T-helper 2 cell treated with Interferon-gamma antibody and Interleukin-4, amounts not matched to agents 100 ng/mL and 5 ng/mL, for 36 hours (primary cell): ENCODE measurements at regions not wholly inside any gene's neighbourhood (a gene's known extent, or its start where the extent isn't known, plus 50 kb on each side); places are given as distances from the start of the nearest gene placed in this dataset.
"Not testable (repeated sequence)": the region's sequence is repeated elsewhere in the genome, so short reads cannot be mapped to it uniquely, and the experiment has no call there.

ENCODE experiments used
- intact Hi-C: fragments of 100-400 bp; cut with micrococcal nuclease; formaldehyde crosslinking; loops from one replicate; pipeline ENCODE4 v1.15.1; 2023

DNA sequence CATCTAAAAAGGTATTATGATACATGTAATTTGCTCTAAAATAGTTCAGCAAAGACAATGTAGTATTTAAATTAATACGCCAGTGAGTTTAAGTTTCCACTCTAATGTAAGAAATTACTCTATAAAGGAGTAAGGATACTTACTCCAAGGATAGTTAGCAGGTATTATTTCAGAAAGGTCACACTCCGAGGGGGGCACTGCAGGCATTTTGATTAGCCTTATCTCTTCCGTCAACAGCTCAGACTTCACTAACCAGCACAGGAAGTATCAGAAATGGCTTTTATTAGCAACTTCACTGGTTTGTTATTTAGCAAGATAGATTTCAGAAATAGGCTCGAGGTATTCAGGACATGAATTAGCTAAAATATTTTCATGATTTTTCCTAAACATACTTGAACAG is 127.0 kb downstream of the COX18 start:
- intact Hi-C loops, result no loop called here

- intact Hi-C loops, result no loop called here
These were observed 131.0 kb downstream of the COX18 start for GRCh38 chr4:72938516-72938915.

DNA sequence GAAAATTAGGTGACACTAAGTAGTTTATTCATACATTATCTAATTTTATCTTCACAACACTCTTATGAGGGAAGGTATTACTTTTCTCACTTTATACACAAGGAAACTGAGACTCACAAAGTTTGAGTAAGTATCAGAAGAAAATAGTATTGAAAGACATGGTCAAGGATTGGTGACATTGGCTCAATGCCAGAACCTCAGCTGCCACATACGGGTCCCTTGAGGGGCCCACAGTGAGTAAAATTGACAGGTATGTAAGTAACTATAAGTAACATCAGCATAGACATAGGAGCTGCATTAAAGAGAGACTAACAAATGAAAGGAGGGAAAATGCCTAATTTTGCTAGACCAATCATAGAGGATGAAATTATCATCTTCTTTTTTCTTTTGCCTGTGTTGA is 134.1 kb downstream of the COX18 start:
- intact Hi-C loops, result no loop called here

- intact Hi-C loops, result no loop called here
These were observed 136.5 kb downstream of the COX18 start for GRCh38 chr4:72933029-72933428.

GRCh38 chr4:72931346-72931745 is 138.2 kb downstream of the COX18 start:
- intact Hi-C loops, result no loop called here

DNA sequence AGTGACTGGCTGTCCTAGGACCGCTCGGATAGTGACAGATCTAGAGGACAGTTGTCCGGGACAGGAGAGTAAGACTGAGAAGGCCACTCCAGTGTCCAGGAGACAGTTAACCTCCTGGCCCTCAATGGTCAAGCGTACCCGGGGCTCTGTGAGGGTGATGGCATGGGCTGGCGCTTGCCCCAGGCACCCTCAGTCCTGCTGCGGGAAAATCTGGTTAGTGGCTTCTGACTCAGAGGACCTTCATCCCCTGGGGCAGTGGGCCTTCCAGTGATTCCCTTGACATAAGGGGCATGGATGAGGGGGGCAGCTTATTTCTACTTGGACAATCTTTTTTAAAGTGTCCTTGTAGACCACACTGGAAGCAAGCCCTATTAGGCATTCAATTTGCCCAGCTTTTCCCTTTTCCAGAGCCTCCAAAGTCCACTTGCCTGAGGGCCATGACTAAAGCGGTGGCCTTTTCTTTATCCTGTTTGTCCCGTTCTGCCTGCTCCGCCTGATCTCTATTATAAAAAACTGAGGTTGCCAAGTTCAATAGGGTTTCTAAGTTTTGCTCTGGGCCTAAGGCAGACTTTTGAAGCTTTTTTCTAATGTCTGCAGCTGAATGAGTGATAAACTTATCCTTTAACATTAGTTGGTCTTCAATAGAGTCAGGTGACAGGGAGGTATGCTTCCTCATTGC is 139.8 kb downstream of the COX18 start:
- intact Hi-C loops, result not testable (repeated sequence)

- intact Hi-C loops, result no loop called here
These were observed 144.7 kb downstream of the COX18 start for GRCh38 chr4:72924814-72925213.

DNA sequence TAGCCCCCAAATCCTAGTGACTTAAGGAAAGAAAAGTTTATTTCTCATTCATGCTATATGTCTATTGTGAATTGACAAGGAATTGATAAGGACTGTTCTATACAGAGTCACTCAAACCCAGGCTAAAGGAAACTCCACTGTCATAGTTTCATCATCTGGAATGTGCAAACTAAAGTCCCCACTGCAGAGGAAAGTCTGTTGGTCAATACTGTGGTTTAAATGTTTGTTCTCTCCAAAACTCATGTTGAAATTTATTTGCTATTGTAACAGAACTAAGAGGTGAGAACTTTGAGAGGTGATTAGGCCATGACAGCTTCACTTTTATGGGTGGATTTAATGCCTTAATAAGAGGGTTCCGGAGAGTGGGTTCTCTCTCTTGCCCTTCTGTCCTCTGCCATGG is 149.6 kb downstream of the COX18 start:
- intact Hi-C loops, result no loop called here

DNA sequence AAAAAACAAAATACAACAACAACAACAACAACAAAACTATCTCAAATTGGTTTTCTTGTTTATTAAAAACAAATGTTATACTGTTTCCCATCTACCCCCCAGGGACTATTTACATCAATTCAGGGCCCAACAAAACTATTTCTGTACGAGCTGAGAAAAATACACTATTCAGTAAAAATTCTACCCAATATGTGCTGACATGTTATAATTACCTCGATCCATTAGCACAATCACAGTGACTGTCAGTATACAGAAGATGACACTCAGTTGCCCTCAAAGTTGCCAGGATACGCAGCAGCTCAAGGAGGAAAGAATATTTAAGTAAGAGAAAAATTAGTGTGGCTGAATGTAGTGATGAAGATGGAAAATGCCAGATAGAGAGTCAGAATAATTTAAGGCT is 150.1 kb downstream of the COX18 start:
- intact Hi-C loops, result no loop called here

GRCh38 chr4:72918362-72918761 is 151.2 kb downstream of the COX18 start:
- intact Hi-C loops, result no loop called here

GRCh38 chr4:72911316-72911715 is 158.2 kb downstream of the COX18 start:
- intact Hi-C loops, result no loop called here

GRCh38 chr4:72909461-72909860 is 160.1 kb downstream of the COX18 start:
- intact Hi-C loops, result no loop called here

GRCh38 chr4:72902354-72902753 is 167.2 kb downstream of the COX18 start:
- intact Hi-C loops, result no loop called here

DNA sequence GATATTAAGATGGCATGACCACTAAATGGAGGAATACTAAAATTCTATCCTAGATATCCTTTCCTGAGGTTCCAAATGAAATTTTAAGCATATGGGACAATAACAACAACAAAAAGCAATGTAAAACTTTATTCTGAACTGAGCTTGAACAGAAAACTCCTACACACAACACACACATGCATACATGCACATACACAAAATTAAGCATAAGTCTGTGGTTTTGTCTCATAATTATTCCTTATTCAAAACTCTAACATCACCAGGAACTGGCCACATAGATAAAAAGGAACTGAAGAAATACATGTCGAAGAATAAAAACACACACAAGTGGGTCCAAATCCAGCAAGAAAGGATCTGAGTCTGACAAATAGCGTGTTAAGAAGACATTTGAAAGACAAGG is 168.0 kb downstream of the COX18 start:
- intact Hi-C loops, result no loop called here

- intact Hi-C loops, result no loop called here
These were observed 168.6 kb downstream of the COX18 start for GRCh38 chr4:72900952-72901351.

GRCh38 chr4:72899621-72900020 is 169.9 kb downstream of the COX18 start:
- intact Hi-C loops, result no loop called here

DNA sequence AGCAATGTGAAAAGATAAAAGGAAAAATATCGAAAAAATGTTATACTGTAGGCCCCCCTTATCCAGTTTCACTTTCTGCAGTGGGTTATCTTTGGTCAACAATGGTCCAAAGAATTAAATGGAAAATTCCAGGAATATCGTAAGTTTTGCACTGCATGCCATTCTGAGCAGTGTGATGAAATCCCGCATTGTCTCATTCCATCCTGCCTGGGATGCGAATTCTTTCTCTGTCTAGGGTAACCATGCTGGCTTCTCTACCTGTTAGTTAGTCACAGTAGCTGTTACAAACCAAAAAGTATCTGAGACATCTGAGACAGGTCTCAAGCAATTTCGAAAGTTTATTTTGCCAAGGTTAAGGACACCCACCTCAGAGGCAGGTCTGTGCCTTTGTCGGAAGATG is 170.3 kb downstream of the COX18 start:
- intact Hi-C loops, result no loop called here

- intact Hi-C loops, result no loop called here
These were observed 173.0 kb downstream of the COX18 start for GRCh38 chr4:72896515-72896914.

DNA sequence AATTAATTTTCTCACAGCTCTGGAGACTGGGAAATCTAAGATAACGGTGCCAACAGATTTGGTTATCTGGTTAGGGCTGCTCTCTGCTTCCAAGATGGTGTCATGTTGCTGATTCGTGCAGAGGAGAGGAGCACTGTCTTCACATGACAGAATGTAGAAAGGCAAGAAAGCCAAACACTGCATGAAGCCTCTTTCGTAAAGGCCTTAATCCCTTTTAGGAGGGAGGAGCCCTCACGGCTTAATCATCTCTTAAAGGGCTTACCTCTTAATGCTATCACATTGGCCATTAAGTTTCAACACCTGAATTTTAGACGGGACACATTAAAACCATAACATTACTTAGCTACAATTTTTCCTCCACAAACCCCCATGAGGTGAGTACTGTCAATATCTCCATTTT is 174.1 kb downstream of the COX18 start:
- intact Hi-C loops, result no loop called here

- intact Hi-C loops, result no loop called here
These were observed 176.0 kb downstream of the COX18 start for GRCh38 chr4:72893354-72894066.

DNA sequence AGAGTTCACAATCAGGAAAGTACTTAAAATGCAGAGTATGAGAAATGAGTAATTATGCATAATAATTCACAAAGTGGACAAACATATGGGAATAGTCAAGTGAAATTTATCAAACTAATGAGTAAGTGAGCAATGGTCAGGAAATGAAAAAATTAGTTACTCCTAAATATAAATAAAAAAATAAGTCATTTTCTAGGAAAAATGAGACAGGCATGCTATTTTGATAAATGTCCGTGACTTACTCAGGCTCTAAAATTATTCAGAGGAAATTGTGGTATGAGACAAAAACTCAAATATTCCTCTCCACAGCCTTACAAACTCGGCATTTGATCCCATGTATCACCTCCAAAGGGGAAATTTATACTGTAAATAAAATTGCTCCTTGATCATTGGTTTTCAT is 181.2 kb downstream of the COX18 start:
- intact Hi-C loops, result no loop called here

- intact Hi-C loops, result no loop called here
These were observed 182.4 kb downstream of the COX18 start for GRCh38 chr4:72887152-72887551.

- intact Hi-C loops, result no loop called here
These were observed 182.9 kb downstream of the COX18 start for GRCh38 chr4:72886602-72887001.
